Transverse colon (tissue), 4 donors: ENCODE measurements at regions not wholly inside any gene's neighbourhood (a gene's known extent, or its start where the extent isn't known, plus 50 kb on each side); places are given as distances from the start of the nearest gene placed in this dataset.

ENCODE experiments used
- DNase-seq: peaks from one replicate; pipeline ENCODE4 v3.0.0-alpha.2; 2019
- H3K27ac ChIP-seq, 4 donors: fragments of 200-600 bp; sonication (generic); 2 replicates each; pipeline ENCODE4 v1.5.1; 2016 to 2018; ENCODE audit warnings: inconsistent platforms in 4 of 4
- H3K27me3 ChIP-seq: fragments of 200-600 bp; sonication (generic); 2 replicates; pipeline ENCODE4 v1.5.1; 2017; ENCODE audit warnings: inconsistent platforms
- H3K36me3 ChIP-seq, 4 donors: fragments of 200-600 bp; sonication (generic); 2 replicates each; pipeline ENCODE4 v1.5.1; 2017 to 2019; ENCODE audit warnings: inconsistent platforms in 4 of 4
- H3K4me1 ChIP-seq, 4 donors: fragments of 200-600 bp; sonication (generic); 2 replicates each; pipeline ENCODE4 v1.5.1; 2017 to 2020; ENCODE audit warnings: inconsistent platforms in 4 of 4
- H3K4me3 ChIP-seq, 4 donors: fragments of 200-600 bp; sonication (generic); 1 replicate in 1 of 4; 2 replicates in 3 of 4; pipeline versions ENCODE4 v1.5.1 to v1.6.1; 2017 to 2019; ENCODE audit warnings: inconsistent platforms in 4 of 4
- H3K9me3 ChIP-seq, 2 donors: fragments of 200-600 bp; sonication (generic); 2 replicates each; pipeline ENCODE4 v1.5.1; 2017 to 2019; ENCODE audit warnings: inconsistent platforms in 2 of 2
- EP300 ChIP-seq: sonication (generic); formaldehyde crosslinking; IDR thresholded peaks from one replicate; pipeline ENCODE4 v1.6.1; 2017; ENCODE audit warnings: antibody characterized with exemption, low read depth
- POLR2A ChIP-seq: fragments of 450-650 bp; IDR thresholded peaks from one replicate; pipeline ENCODE4 v1.6.1; 2016; ENCODE audit warnings: antibody characterized with exemption, mild to moderate bottlenecking, moderate library complexity
- POLR2AphosphoS5 ChIP-seq, 3 donors: sonication (generic); formaldehyde crosslinking; IDR thresholded peaks; one replicate each; pipeline ENCODE4 v1.6.1; 2016; ENCODE audit warnings: antibody characterized with exemption in 3 of 3
- WGBS, 2 donors: methylation state at CpG; one replicate each; pipeline ENCODE4 v1.1.5; 2018; ENCODE audit warnings: low coverage in 1 of 2; 5-methylcytosine and 5-hydroxymethylcytosine counted together
- in situ Hi-C, 4 donors: fragments of 200-750 bp; cut with MboI; loops; one replicate each; pipeline versions ENCODE4 v1.15.0 to v1.15.1; 2017; ENCODE audit warnings: low sequenced_read_pairs in 3 of 4, low pct_ligation_motif_present in 1 of 4, low pct_unique_long_range_greater_than_20kb in 1 of 4
- intact Hi-C: fragments of 100-400 bp; cut with DNase I; formaldehyde crosslinking; loops from one replicate; pipeline ENCODE4 v1.15.1; 2023; ENCODE audit warnings: low total_unique reads
- TF ChIP-seq, protein P1 (sequence below), 5 experiments: fragments of 200-600 bp in 3 of 5; fragments of 450-650 bp in 2 of 5; sonication (generic) in 3 of 5; IDR thresholded peaks; 1 replicate in 2 of 5; 2 replicates in 3 of 5; pipeline ENCODE4 v1.5.1; 2016 to 2017; ENCODE audit warnings: antibody characterized with exemption in 5 of 5, inconsistent platforms in 3 of 5, mild to moderate bottlenecking in 2 of 5, moderate library complexity in 1 of 5

DNA sequence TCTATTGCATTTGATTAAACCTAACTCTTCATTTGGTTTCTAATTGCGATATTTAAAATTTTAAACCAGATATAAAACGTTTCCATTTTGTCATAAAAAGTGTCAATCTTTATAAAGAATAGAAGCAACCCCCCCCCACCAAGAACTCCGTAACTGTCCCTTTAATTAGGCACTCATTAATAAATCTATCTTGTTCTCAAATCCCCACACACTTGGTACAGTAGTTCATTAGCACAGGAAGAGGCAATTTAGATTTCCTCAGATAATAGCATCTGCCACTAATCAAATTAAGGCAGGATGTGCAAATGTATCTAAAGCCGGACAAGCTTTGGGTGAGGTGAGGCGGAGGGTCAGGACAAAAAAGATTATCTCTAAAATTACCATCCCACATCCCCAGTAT lies 1143.3 kb upstream of the AUTS2 start:
- 70 to 73% methylated on average over 5 of the region's 5 CpGs for WGBS, 2 donors
- H3K36me3 ChIP-seq = no peaks in the 10 kb centered on the region
- no peak overlapping the region for H3K4me3 ChIP-seq
- TF ChIP-seq POLR2A = no peak
- TF ChIP-seq EP300 = no peak
- no peak for TF ChIP-seq POLR2AphosphoS5 (IDR thresholded peaks at IDR 0.05)
- TF ChIP-seq, protein P1, sequence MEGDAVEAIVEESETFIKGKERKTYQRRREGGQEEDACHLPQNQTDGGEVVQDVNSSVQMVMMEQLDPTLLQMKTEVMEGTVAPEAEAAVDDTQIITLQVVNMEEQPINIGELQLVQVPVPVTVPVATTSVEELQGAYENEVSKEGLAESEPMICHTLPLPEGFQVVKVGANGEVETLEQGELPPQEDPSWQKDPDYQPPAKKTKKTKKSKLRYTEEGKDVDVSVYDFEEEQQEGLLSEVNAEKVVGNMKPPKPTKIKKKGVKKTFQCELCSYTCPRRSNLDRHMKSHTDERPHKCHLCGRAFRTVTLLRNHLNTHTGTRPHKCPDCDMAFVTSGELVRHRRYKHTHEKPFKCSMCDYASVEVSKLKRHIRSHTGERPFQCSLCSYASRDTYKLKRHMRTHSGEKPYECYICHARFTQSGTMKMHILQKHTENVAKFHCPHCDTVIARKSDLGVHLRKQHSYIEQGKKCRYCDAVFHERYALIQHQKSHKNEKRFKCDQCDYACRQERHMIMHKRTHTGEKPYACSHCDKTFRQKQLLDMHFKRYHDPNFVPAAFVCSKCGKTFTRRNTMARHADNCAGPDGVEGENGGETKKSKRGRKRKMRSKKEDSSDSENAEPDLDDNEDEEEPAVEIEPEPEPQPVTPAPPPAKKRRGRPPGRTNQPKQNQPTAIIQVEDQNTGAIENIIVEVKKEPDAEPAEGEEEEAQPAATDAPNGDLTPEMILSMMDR (IDR thresholded peaks at IDR 0.05) = no peak
- no peaks in the 10 kb centered on the region for H3K27me3 ChIP-seq
- no peak for DNase-seq
- H3K27ac ChIP-seq = no peak overlapping the region
- in situ Hi-C loops (no loop called here), intact Hi-C loops (no loop called here)
- peaks cover 5 to 7% of the 10 kb centered on the region in 2 donors for H3K9me3 ChIP-seq
- no peaks in the 10 kb centered on the region for H3K4me1 ChIP-seq

DNA sequence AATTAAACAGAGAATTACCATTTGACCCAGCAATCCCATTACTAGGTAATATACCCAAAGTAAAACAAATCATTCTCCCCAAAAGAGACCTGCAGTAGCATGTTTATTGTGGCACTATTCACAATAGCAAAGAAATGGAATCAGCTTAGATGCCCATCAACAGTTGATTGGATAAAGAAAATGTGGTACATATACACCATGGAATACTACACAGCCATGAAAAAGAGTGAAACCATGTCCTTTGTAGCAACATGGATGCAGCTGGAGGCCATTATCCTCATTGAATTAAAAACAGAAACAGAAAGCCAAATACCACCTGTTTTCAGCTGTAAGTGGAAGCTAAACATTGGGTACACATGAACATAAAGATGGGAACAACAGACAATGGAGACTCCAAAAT lies 1141.8 kb upstream of the AUTS2 start:
- DNase-seq = no peak

GRCh38 chr7:68457481-68457880 lies 1140.8 kb upstream of the AUTS2 start:
- H3K27ac ChIP-seq = no peak overlapping the region
- no peak for DNase-seq
- peaks cover 5 to 7% of the 10 kb centered on the region in 2 donors for H3K9me3 ChIP-seq
- H3K36me3 ChIP-seq = no peaks in the 10 kb centered on the region
- TF ChIP-seq EP300 (no peak), POLR2A (no peak), POLR2AphosphoS5 (IDR thresholded peaks at IDR 0.05) (no peak)
- TF ChIP-seq, protein P1 (IDR thresholded peaks at IDR 0.05) = no peak
- H3K27me3 ChIP-seq = no peaks in the 10 kb centered on the region
- no peaks in the 10 kb centered on the region for H3K4me1 ChIP-seq
- H3K4me3 ChIP-seq = no peak overlapping the region
- intact Hi-C loops (no loop called here), in situ Hi-C loops (no loop called here)
- 89 to 96% methylated on average over 5 of the region's 5 CpGs for WGBS, 2 donors

More for the DNA sequence above, 1141.8 kb upstream of the AUTS2 start:
- H3K36me3 ChIP-seq = no peaks in the 10 kb centered on the region
- H3K27me3 ChIP-seq = no peaks in the 10 kb centered on the region
- H3K27ac ChIP-seq = no peak overlapping the region
- peaks cover 5 to 7% of the 10 kb centered on the region in 2 donors for H3K9me3 ChIP-seq
- in situ Hi-C loops = no loop called here
- intact Hi-C loops = no loop called here
- TF ChIP-seq POLR2A = no peak
- TF ChIP-seq, protein P1 (IDR thresholded peaks at IDR 0.05) = no peak
- TF ChIP-seq POLR2AphosphoS5 (IDR thresholded peaks at IDR 0.05) = no peak
- no peak for TF ChIP-seq EP300
- H3K4me1 ChIP-seq = no peaks in the 10 kb centered on the region
- no peak overlapping the region for H3K4me3 ChIP-seq

DNA sequence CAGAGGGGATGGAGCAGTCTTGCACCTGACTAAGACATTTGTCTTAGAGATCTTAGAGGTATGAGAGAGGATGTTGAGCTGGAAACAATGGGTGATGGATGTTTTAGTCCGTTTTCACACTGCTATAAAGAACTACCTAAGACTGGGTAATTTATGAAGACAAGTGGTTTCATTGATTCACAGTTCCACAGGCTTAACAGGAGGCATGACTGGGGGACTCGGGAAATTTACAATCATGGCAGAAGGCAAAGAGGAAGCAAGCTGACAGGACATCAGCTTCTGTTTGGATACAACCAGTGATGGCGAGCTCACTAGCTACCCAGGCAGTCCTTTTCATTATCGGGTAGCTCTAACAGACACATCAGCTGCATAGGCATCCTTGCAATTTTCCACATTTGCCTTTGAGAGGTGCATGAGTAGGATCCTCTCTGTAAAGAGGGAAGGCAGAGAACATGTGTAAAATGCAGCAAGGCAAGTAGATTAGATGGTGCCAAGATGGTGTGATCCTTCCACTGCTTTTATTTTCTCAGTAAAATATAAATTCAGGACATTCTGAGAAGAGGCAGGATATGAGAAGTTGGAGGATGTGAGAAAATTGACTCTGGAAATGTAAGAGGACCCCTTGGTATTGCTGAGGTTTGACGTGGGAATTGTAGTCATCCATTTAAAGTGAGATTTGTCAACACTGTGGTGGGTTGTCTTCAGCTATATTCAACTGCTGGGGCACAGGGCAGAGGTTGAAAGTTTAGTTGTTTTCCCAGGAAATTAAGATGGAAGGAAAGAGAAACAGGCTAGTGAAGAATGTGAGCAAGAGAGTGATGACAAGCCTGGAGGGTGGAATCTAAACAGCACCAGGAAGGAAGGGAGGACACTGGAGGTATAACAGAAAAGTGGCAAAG lies 1140.0 kb upstream of the AUTS2 start:
- Histone ChIP-seq H3K4me1 (no peaks in the 10 kb centered on the region), H3K9me3 (peaks cover 5 to 7% of the 10 kb centered on the region in 2 donors), H3K27ac (no peak overlapping the region), H3K36me3 (no peaks in the 10 kb centered on the region), H3K4me3 (no peak overlapping the region), H3K27me3 (no peaks in the 10 kb centered on the region)
- intact Hi-C loops (no loop called here), in situ Hi-C loops (no loop called here)
- TF ChIP-seq POLR2A (no peak), EP300 (no peak), POLR2AphosphoS5 (IDR thresholded peaks at IDR 0.05) (no peak)
- TF ChIP-seq, protein P1 (IDR thresholded peaks at IDR 0.05) = no peak
- WGBS, 2 donors = 65 to 67% methylated on average over 1 to 5 of the region's 5 CpGs
- DNase-seq = no peak
